ENCODE measurements at regions not wholly inside any gene's neighbourhood (a gene's known extent, or its start where the extent isn't known, plus 50 kb on each side); places are given as distances from the start of the nearest gene placed in this dataset.

DNA sequence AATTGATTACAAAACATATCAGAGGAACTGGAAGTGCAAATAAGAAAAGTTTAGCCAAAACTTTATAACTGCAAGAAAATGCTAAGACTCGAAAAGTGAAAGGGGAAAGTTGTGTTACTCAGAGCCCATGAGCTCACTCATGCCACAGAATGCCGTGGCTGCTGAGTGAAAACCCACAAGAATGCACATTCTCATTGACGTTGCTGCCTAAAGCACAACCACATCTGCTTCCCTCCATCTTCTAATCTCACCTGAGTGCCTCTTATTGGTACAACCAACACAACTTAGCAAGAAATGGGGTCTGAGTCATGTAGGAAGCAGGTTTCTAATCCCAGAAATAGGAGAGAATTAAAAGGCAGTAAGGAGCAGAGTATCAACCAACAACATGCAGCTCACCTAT, 259.7 kb downstream of the LNPK start:
- TF ChIP-seq, protein P1, sequence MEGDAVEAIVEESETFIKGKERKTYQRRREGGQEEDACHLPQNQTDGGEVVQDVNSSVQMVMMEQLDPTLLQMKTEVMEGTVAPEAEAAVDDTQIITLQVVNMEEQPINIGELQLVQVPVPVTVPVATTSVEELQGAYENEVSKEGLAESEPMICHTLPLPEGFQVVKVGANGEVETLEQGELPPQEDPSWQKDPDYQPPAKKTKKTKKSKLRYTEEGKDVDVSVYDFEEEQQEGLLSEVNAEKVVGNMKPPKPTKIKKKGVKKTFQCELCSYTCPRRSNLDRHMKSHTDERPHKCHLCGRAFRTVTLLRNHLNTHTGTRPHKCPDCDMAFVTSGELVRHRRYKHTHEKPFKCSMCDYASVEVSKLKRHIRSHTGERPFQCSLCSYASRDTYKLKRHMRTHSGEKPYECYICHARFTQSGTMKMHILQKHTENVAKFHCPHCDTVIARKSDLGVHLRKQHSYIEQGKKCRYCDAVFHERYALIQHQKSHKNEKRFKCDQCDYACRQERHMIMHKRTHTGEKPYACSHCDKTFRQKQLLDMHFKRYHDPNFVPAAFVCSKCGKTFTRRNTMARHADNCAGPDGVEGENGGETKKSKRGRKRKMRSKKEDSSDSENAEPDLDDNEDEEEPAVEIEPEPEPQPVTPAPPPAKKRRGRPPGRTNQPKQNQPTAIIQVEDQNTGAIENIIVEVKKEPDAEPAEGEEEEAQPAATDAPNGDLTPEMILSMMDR (IDR thresholded peaks at IDR 0.05; ENCODE audit: low read length): no peak
- no peak for TF ChIP-seq EZH2 (IDR thresholded peaks at IDR 0.05; ENCODE audit: borderline replicate concordance, low read length)
